Anterior cingulate cortex (tissue), 58 donors: ENCODE measurements at regions not wholly inside any gene's neighbourhood (a gene's known extent, or its start where the extent isn't known, plus 50 kb on each side); places are given as distances from the start of the nearest gene placed in this dataset.
A peak's percentile ranks its signal among the peaks of the same experiment; 100 is the strongest.
"Not testable (repeated sequence)": the region's sequence is repeated elsewhere in the genome, so short reads cannot be mapped to it uniquely, and the experiment has no call there.

Experiments
- DNase-seq, 58 donors: peaks; one replicate each; lab custom pipeline; 2025; lab: John Stamatoyannopoulos, UW

DNA sequence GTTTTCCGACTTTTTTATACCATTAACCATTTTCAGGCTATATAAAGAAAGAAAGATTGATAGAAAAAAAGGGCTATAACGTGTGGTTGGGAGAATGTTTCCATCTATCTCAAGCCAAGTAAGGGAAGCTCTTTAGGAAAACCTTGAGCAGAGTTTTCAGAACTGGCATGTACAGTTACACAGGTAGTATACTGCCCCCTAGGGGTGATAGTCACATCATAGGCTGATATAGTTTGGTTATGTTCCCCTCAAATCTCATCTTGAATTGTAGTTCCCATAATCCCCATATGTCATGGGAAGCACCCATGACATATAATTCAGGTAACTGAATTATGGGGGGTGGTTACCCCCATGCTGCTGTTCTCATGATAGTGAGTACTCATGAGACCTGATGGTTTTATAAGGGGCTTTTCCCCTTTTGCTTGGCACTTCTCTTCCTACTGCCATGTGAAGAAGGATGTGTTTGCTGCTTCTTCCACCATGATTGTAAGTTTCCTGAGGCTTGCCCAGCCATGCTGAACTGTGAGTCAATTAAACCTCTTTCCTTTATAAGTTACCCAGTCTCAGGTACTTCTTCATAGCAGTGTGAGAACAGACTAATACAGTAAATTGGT lies 186.8 kb downstream of the TMA16 start:
- no peak for DNase-seq

DNA sequence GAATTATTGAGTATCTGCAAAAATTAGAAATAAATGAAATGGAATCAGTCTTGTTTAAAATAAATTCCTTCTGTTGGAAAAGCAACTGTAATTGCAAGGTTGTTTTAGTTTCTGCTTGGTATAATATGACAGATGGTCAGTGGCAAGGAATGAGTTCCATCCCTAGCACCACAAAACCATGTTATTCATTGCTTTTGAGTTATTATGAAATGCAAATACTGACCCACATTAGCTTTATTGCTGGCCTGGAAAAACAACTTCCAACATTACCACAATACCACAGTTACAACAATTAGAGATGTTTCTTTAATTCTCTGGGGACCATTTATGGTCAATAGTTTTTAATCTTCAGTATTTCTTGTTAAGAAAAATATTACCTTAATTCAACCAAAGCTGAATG lies 194.4 kb downstream of the TMA16 start:
- DNase-seq = no peak

DNA sequence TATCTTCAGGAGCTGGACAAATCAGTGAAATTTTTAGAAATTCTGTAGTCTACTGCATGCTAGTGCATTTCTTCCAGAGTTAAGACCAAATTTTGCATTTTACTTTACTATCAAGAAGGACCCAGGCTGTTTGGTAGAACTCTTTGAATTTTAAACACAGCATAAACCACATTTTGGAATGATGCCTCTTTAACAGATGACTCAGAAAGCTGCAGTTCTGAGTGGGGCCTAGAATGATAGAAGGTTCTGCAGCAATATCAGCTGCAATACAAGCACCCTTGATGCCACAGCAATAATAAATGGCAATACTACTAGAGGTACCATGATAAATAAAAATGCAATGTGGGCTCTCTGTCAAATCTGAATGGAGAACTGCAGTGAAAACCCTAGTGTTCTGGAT lies 198.7 kb downstream of the TMA16 start:
- no peak for DNase-seq

DNA sequence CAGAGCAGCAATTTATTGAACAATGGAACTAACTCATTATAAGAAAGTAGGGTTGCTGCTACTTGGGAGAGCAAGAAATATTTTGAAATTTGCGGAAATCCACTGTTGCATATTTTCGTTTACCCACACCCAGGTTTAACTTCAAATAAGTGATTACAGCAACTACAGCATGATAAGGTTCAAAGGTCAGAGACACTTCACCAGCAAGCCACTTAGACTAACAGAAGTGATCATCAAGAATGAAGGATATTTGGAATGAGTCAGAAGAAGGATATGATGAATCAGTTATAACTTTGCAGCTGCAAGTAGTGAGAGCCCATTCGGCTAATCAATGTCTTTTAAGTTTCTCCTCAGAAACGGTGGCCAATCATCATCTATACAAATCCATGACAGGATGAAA lies 199.3 kb downstream of the TMA16 start:
- no peak for DNase-seq

DNA sequence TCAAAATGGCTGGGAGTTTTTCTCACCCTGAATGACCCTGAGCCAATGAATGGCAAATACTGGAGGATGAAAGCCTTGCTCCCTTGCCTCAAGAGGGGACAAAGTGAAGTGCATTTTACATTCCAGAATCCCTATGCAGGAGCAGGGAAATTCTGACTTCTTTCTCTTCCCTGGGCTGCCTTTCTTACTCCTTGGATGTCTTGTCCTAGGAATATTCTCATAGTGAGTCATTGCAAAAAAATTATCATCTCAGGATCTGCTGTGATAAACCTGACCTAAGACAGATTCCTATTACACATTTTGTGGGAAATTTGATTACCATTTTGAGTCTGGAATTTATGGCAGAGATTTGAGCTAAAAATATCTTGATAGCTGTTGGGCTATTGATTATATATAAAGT lies 199.9 kb downstream of the TMA16 start:
- no peak for DNase-seq

DNA sequence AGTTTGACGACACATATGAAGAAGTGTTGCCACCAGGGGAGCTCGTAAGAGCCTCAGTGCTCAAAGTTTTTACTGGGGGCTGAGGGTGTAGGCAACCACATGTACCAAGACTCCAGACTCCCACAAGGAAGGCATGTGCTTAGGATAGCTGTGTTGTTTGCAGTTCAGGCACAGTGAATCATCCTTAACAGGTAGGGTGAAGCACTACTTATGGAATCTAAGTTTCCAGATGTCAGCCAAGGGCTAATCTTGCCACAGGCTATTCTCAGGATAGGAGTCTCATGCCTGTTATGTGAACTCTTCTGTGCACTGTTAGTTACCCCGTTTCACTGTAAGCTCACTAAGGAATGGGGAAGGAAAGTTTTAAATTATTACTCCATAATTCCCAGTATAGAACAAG lies 202.6 kb downstream of the TMA16 start:
- no peak for DNase-seq

DNA sequence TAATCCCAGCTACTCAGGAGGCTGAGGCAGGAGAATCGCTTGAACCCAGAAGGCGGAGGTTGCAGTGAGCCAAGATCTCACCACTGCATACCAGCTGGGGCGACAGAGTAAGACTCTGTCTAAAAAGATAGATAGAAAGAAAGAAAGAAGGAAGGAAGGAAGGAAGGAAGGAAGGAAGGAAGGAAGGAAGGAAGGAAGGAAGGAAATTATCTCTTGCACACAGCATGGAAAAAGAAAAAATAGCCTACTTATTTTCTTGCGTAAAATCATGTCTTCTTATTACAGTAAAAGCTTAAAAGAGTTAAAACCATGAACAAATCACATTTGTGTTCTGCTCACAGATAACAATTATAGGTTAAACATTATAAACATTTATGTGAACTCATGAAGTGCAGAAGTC lies 205.9 kb downstream of the TMA16 start:
- DNase-seq = not testable (repeated sequence)

DNA sequence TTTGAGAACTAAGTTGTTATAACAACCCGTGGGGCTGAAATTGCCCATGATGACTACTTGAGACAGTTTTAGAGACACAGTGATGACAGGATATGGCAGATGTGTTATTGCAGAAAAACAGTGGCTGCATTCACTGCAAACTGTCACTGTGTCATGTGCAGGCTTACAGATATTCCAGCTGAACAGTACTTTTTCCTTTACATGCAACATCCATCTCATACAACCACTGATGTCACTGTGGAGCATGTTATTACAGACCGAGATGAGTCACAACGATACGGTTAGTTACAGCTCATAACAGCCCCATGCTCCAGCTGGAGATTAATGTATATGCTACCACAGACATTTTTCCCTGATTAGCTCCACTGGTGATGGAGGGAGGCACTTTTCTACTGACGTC lies 207.4 kb downstream of the TMA16 start:
- DNase-seq = peak in 4 of 58 donors; percentile 9 to 30 (median 21)

DNA sequence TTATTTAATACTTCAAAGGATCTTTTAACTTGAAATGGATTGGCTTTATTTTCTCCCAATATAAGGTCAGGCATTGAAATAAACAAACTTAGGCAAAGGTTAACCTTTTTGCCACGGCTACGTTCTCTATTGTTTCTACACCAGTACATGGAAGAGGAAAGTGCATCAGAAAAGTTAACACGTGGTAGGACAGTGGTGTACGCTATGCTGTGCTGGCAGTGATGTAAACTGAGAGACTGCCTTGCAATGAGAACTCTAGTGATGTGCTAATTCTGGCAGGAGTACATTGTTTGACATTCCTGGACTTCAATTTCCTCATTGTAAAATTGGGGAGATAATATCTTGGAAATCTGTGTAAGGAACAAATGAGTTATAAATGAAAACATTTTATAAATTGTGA lies 208.2 kb downstream of the TMA16 start:
- DNase-seq = no peak

DNA sequence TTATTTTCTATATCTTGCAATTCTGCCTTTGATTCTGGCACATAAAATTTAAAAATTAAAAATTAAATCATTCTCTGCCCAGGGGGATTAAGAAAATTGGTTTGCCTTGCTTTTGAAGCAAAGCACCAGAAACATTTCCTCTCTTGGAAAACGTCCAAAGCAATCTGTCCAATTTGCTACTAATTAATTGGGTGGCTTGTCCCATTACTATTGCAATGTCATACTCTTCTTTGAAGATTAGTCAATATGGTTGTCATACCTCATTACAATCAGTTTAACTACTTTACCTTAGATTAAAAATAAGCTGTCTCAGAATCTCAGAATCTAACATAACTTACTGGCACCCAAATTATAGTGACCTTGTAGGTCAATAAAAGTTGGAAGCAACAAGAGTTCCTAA lies 208.8 kb downstream of the TMA16 start:
- DNase-seq = no peak

DNA sequence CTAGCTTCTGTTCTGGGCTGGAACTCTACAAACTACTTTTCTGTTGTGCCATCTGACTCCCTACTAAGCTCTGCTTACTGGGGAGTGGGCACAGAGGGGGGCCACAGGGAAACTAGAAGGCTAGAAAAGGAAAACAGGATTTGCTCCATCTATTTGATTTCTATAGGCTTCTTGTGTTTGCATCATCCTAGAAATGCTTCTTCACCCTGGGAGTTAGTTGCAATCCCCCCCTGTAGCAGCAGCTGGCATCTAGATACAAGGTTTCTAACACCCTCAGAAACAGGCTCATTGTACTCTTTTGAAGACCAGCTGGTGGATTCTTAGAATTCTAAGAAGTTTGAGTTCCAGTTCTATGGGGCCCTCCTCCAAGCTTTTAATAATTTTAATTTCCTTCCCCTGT lies 213.4 kb downstream of the TMA16 start:
- no peak for DNase-seq

DNA sequence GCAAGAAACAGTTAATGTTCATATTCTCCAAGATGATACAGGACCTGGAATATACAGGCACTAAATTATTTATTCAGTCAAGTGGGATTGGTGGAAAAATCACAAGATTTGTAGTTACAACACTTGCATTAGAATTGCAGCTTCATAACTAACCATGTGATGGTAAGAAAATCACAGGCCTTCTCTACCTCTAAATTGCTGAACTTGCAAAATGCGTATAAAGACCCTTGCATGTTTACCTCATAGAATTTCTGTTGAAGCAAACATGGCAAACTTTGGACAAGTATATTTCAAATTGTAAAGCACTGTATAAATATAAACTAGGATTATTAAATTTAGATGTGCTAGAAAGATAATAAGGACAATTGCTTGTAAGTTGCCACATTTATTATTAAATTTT lies 215.1 kb downstream of the TMA16 start:
- no peak for DNase-seq

DNA sequence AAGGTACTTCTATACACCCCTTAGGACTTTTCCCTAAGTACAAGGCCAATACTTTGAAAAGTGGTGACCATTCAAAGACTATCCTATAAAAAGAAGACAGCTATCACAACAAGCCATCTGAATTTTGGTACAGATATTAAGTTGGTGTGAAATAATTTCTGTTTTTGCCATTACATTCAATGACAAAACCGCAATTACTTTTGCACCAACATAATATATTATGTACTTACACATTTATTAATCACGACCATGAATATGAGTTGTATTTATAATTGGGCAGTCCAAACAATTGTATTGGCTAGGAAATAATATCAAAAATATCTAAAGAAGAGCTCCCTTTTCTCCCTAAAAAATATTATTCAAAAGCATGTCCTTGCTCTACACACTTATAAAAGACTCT lies 215.7 kb downstream of the TMA16 start:
- DNase-seq = no peak

DNA sequence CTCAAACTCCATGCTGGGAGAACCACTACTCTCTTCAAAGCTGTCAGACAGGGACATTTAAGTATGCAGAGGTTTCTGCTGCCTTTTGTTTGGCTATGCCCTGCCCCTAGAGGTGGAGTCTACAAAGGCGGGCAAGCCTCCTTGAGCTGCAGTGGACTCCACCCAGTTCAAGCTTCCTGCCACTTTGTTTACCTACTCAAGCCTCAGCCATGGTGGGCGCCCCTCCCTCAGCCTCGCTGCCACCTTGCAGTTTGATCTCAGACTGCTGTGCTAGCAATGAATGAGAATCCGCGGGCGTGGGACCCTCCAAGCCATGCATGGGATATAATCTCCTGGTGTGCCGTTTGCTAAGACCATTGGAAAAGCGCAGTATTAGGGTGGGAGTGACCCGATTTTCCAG lies 230.0 kb downstream of the TMA16 start:
- DNase-seq = not testable (repeated sequence)

DNA sequence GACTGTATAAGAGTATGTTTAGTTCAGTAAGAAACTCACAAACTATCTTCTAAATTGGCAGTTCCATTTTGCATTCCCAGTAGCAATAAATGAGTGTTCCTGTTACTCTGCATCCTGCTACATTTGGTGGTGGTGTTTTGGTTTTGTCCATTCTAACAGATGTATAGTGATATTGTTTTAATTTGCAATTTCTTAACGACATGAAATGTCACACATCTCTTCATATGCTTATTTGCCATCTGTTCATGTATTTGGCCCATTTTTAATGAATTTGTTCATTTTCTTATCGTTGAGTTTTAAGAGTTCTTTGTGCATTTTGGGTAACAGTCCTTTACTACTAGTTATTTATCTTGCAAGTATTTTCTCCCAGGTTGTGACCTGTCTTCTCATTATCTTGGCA lies 232.2 kb downstream of the TMA16 start:
- no peak for DNase-seq

DNA sequence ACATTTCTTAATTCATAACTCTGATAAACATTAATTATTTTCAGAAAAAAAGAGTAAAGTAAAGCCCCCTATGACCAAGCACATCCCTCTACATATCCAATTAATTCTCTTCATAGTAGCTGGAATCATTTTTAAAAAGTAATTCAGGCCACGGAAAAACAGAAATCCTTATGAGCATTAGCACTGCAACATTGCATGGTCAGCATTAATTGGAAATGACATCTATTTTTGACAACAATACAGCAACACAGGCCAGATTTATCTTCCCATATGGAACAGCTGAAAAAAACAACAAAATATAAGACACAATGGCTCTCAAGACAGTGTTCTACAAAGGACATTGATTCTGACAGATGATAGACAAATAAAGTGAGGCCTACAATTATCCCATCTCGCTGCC lies 236.6 kb downstream of the TMA16 start:
- no peak for DNase-seq

DNA sequence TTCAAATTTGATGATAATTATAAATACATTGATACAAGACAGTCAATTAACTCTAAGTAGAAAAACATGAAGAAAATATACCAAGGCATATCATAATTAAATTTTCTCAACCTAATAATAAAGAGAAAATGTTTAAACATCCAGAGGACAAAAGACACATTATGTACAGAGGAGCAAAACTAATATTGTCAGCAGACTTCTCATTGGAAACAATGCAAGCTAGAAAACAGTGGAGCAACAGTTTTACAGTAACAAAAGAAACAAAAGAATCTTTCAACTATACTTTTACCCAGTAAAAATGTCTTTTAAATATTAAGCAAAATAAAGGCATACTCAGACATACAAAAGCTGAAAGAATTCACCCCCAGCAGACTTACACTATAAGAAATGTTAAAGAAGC lies 238.0 kb downstream of the TMA16 start:
- no peak for DNase-seq

DNA sequence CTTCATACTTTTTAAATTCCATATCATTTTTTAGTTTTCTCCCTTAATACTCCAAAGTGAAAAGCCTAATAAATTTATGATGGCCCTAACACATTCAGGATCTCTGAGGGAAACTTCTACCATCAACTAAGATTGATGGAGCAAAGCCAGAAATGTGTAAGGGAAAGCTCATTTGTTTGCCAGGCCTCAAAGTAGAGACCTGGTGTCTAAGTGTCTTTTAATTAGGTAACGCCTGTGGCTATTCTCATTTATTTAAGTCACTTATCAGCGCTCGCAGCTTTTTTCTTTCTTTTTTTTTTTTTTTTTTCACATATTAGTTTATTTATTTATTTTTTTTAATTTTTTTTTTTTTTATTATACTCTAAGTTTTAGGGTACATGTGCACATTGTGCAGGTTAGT lies 242.4 kb downstream of the TMA16 start:
- DNase-seq = no peak

DNA sequence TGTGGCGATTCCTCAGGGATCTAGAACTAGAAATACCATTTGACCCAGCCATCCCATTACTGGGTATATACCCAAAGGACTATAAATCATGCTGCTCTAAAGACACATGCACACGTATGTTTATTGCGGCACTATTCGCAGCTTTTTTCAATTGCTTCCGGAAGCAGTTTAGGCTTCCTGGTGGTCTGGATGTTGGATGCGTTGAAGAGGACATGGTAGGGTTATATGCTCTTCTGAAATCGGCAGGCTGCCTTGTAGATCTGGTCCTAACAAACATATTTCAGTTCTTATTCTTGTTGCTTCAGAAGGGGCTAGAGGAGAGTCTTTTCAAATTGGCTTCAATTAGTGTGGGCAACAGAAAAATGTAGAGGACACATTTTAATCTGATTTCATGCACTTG lies 243.4 kb downstream of the TMA16 start:
- not testable (repeated sequence) for DNase-seq

DNA sequence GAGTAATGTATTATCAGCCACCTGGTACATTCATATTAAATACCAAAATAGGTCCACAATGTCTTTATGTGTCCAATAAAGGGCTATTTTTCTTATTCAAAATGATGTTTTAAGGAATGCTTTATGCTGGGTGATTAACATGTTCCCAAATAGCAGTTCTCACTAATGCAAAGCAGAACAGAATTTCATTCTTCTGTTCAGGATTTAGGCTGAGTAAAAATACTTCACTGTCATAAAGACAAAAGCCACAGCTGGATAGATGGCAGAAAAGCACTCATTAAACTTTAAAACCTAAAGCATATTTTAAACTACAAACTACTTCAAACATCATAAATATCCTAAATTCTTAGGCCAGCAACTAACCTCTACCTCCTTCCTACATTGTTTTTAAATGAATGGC lies 244.0 kb downstream of the TMA16 start:
- DNase-seq = no peak

DNA sequence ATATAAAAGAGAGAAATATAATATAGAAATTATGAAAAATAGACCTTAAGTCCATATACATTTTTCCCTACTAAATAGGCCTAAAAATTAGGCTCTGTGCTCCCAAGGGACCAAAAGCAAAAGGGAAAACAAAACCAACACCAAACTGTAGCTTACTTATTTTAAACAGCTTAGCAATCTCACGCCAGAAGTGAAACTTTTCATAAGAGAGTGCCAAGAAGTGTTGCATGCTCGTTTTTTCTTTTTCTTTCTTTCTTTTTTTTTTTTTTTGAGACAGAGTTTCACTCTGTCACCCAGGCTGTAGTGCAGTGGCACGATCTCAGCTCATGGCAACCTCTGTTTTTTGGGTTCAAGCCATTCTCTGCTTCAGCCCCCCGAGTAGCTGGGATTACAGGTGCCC lies 250.4 kb downstream of the TMA16 start:
- no peak for DNase-seq

DNA sequence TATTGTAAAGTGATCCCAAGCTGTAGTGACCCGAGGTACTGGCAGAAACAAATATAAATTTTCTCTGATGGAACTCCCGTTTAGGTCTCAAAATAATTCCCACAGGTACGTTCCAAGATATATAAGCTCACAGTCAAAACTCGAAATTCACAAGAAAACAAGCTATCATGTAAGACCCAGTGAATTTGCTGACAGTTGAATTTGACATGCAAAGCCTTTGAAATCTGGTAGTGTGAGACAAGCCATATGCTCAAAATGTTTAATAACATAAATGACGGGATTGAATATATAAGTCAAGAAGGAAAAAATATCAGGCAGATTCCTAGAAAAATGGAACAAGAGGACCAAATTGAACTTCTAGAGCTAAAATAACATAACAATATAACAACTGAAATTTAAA lies 252.8 kb downstream of the TMA16 start:
- no peak for DNase-seq

DNA sequence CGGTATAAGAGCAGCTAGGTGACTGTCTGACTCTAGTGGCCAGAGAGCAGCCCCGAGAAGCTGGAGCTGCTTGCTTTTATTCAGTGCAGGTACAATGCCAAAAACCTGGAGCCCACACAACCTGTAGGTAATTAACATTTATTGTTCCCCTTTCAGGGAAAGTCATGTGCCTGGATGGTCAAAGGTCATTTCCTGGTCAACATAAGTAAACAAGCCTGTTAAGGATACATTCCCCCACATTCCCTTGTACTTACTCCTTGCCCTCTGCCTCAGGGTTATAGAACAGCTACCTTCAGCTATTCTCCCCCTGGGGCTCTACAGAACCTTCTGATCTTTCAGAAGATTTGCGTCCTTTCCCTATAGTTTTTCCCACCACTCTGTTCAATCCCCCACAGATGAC lies 253.4 kb downstream of the TMA16 start:
- DNase-seq = no peak
